Ascending aorta (tissue), 2 donors: ENCODE measurements at regions not wholly inside any gene's neighbourhood (a gene's known extent, or its start where the extent isn't known, plus 50 kb on each side); places are given as distances from the start of the nearest gene placed in this dataset.

ENCODE experiments used
- DNase-seq, 2 donors: peaks; one replicate each; pipeline ENCODE4 v3.0.0-alpha.2; 2019; ENCODE audit warnings: low spot score in 2 of 2
- H3K27ac ChIP-seq, 2 donors: fragments of 200-600 bp; sonication (generic); one replicate each; pipeline ENCODE4 v1.5.1; 2016 to 2017; ENCODE audit warnings: mild to moderate bottlenecking in 1 of 2
- H3K27me3 ChIP-seq: fragments of 200-600 bp; sonication (generic); one replicate; pipeline ENCODE4 v1.5.1; 2017
- H3K36me3 ChIP-seq, 2 donors: fragments of 200-600 bp; sonication (generic); one replicate each; pipeline ENCODE4 v1.5.1; 2016
- H3K4me1 ChIP-seq, 2 donors: fragments of 200-600 bp; sonication (generic); one replicate each; pipeline ENCODE4 v1.5.1; 2016 to 2017; ENCODE audit warnings: mild to moderate bottlenecking in 1 of 2
- H3K4me3 ChIP-seq, 2 donors: fragments of 200-600 bp; sonication (generic); one replicate each; pipeline ENCODE4 v1.5.1; 2016 to 2017; ENCODE audit warnings: mild to moderate bottlenecking in 1 of 2
- H3K9me3 ChIP-seq, 2 donors: fragments of 200-600 bp; sonication (generic); one replicate each; pipeline ENCODE4 v1.5.1; 2016
- CTCF ChIP-seq, 3 experiments: fragments of 200-600 bp in 2 of 3; fragments of 450-650 bp in 1 of 3; sonication (generic) in 2 of 3; IDR thresholded peaks; one replicate each; pipeline ENCODE4 v1.5.1; 2016 to 2019; ENCODE audit warnings: antibody characterized with exemption in 3 of 3, mild to moderate bottlenecking in 1 of 3, moderate library complexity in 1 of 3
- intact Hi-C: fragments of 100-400 bp; cut with DNase I; formaldehyde crosslinking; loops from one replicate; pipeline ENCODE4 v1.15.1; 2023

- Histone ChIP-seq H3K4me1 (no peaks in the 10 kb centered on the region), H3K27ac (no peak overlapping the region), H3K4me3 (no peak overlapping the region), H3K9me3 (no peaks in the 10 kb centered on the region), H3K27me3 (no peaks in the 10 kb centered on the region), H3K36me3 (no peaks in the 10 kb centered on the region)
- TF ChIP-seq CTCF (IDR thresholded peaks at IDR 0.05), result no peak
- intact Hi-C loops, result no loop called here
- no peak for DNase-seq
These were observed 534.8 kb downstream of the BMP2 start for GRCh38 chr20:7302250-7302649.

GRCh38 chr20:7305976-7306375 lies 538.5 kb downstream of the BMP2 start:
- H3K27ac ChIP-seq, result no peak overlapping the region
- no peak overlapping the region for H3K4me3 ChIP-seq
- no peak for TF ChIP-seq CTCF (IDR thresholded peaks at IDR 0.05)
- DNase-seq, result no peak
- no peaks in the 10 kb centered on the region for H3K4me1 ChIP-seq
- H3K36me3 ChIP-seq, result no peaks in the 10 kb centered on the region
- intact Hi-C loops, result no loop called here
- H3K27me3 ChIP-seq, result no peaks in the 10 kb centered on the region
- H3K9me3 ChIP-seq, result no peaks in the 10 kb centered on the region

- no peak overlapping the region for H3K27ac ChIP-seq
- TF ChIP-seq CTCF (IDR thresholded peaks at IDR 0.05), result no peak
- no peaks in the 10 kb centered on the region for H3K36me3 ChIP-seq
- H3K4me1 ChIP-seq, result no peaks in the 10 kb centered on the region
- intact Hi-C loops, result no loop called here
- H3K27me3 ChIP-seq, result no peaks in the 10 kb centered on the region
- DNase-seq, result no peak
- no peaks in the 10 kb centered on the region for H3K9me3 ChIP-seq
- no peak overlapping the region for H3K4me3 ChIP-seq
These were observed 540.7 kb downstream of the BMP2 start for GRCh38 chr20:7308163-7308562.

- intact Hi-C loops, result no loop called here
- no peak for TF ChIP-seq CTCF (IDR thresholded peaks at IDR 0.05)
- Histone ChIP-seq H3K27ac (no peak overlapping the region), H3K4me3 (no peak overlapping the region), H3K27me3 (no peaks in the 10 kb centered on the region), H3K4me1 (no peaks in the 10 kb centered on the region), H3K36me3 (no peaks in the 10 kb centered on the region), H3K9me3 (no peaks in the 10 kb centered on the region)
- no peak for DNase-seq
These were observed 545.6 kb downstream of the BMP2 start for GRCh38 chr20:7313047-7313446.

GRCh38 chr20:7323957-7324356 lies 556.5 kb downstream of the BMP2 start:
- no peak overlapping the region for H3K4me3 ChIP-seq
- no peak overlapping the region for H3K27ac ChIP-seq
- intact Hi-C loops, result no loop called here
- no peaks in the 10 kb centered on the region for H3K27me3 ChIP-seq
- H3K36me3 ChIP-seq, result no peaks in the 10 kb centered on the region
- no peak for DNase-seq
- no peaks in the 10 kb centered on the region for H3K9me3 ChIP-seq
- H3K4me1 ChIP-seq, result no peaks in the 10 kb centered on the region
- TF ChIP-seq CTCF (IDR thresholded peaks at IDR 0.05), result no peak

GRCh38 chr20:7327810-7328209 lies 560.3 kb downstream of the BMP2 start:
- Histone ChIP-seq H3K4me3 (no peak overlapping the region), H3K9me3 (no peaks in the 10 kb centered on the region), H3K4me1 (no peaks in the 10 kb centered on the region), H3K36me3 (no peaks in the 10 kb centered on the region), H3K27ac (no peak overlapping the region), H3K27me3 (no peaks in the 10 kb centered on the region)
- intact Hi-C loops, result no loop called here
- TF ChIP-seq CTCF (IDR thresholded peaks at IDR 0.05), result no peak
- no peak for DNase-seq
